NCI-H2081 (cell line): ENCODE measurements at regions not wholly inside any gene's neighbourhood (a gene's known extent, or its start where the extent isn't known, plus 50 kb on each side); places are given as distances from the start of the nearest gene placed in this dataset.
"Not testable (repeated sequence)": the region's sequence is repeated elsewhere in the genome, so short reads cannot be mapped to it uniquely, and the experiment has no call there.

Experiments
- DNase-seq, 2 experiments: peaks; one replicate each; lab custom pipeline; 2025; lab: John Stamatoyannopoulos, UW

DNA sequence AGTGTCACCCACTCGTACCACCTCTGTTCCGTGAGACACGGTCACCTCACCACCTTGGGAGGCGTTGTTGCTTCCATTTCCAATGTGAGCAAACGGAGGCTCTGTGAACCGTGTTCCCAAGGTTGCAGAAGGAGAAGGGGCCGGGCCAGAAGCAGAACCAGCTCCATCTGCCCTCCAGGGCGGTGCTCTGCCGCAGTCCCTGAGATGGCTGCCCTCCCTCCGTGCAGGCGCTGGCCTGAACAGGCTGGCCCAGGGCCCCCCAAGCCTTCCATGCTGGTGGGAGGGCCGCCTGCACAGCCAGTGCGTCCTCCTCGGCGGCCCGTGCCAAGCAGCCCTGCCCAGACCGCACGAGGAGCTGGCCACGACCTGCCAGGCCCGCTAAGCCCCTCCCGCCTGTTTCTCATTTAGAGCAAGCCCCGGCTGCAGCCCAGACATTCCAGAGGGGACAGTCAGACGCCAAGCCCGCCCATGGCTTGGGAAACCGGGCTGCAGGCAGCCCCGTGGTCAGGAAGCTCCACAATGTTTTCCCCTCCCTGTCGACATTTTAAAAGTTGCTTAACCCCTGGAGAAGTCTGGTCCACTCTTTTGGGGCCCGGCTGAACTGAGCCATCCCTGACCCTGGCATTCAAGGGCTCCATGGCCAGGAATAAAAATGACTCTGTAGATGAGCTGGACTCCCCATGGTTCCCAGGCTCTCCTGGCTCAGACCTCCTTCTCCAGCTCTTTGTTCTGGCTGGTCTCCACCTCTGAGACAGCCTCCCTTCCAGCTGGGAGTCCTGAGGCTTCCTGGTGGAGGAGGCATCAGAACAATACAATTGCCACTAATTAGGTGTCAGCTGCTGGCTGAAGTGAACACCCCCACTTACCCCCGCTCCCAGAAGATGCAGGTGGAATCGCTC, 236.0 kb downstream of the BCL11B start:
- no peak for DNase-seq

DNA sequence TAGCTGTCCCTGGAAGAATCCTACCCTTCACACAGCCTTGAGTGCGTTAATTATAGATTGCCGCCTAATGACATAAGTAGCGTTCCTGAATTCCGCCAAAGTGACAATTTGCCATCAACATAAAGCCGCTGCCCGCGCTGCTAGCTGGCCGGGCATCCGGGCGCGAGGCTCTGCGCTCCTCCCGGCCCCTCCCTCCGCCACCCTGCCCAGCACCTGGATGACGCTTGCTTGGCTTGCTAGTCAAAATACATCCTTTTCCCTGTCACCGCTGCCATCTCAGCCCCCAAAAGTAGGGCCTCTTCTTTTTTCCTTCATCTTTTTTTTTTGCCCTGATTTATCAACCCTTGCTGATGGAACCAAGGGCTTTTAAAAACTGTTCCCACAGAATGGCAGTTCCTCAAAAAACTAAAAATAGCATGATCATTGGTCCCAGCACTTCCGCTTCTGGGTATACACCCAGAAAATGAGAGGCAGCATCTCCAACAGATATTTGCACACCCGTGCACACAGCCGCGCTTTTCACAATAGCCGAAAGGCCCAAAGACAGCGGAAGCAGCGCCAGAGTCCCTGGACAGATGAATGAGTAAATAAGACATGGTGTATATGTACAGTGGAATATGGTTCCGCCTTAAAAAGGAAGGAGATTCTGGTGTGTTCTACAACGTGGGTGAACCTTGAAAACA, 235.2 kb downstream of the BCL11B start:
- DNase-seq = no peak

GRCh38 chr14:99037326-99037725, 234.7 kb downstream of the BCL11B start:
- DNase-seq = not testable (repeated sequence)

- DNase-seq = no peak
Observed at GRCh38 chr14:99037777-99038430, 234.1 kb downstream of the BCL11B start.

- DNase-seq = no peak
Observed at GRCh38 chr14:99038431-99038820, 233.6 kb downstream of the BCL11B start.

DNA sequence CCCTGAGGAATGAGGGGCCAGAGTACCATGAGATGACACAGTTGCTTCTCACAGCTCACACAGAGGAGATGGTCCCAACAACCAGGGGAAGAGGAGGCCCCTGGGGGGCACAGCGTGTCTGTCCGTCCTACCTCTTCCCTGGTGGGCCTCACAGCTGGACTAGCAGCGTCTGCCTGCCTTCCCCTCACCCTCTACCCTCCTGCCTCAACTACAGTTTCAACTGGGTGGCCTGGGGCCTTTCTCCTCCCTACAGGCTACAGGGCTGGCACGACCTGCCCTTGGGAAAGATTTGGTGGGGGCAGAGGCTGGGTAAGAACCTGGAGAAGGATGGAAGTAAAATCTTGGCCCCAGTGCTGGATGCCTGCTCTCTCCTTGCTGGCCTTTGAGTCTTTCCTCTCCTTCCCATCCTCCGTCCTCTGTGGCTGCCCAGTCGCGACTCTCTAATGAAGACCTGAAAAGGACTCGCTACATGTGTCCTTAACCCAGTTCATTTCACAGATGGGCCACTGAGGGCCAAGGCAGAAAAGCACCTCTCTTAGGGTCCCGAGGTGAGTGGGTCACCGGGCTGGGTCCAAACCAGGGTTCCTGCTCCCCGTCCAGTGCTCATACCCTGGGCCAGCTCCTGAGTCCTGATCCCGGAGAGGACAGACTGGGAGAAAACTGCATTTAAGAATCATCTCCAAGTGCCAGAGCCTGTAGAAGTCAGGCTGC, 232.5 kb downstream of the BCL11B start:
- DNase-seq = no peak

DNA sequence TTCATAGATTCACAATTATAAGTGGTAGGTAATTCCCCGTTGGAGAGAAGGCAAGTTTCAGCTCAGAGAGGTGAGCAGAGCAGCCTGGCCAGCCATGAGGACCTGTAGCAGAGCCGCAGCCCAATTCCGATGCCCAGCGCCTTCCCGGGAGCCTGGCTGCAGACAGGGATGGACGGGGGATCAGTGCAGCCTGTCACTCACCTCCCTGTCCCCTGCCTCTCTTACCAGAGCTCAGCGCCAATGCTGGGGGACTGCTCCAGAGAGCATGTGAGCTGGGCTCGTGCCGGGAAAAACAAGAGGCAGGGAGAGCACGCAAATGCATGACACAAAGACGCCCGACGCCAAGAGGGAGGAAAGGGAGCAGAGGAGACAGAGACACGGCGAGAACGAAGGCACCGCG, 231.9 kb downstream of the BCL11B start:
- DNase-seq = no peak

- DNase-seq = no peak
Observed at GRCh38 chr14:99040711-99041110, 231.3 kb downstream of the BCL11B start.

GRCh38 chr14:99041141-99041819, 230.7 kb downstream of the BCL11B start:
- DNase-seq = no peak

DNA sequence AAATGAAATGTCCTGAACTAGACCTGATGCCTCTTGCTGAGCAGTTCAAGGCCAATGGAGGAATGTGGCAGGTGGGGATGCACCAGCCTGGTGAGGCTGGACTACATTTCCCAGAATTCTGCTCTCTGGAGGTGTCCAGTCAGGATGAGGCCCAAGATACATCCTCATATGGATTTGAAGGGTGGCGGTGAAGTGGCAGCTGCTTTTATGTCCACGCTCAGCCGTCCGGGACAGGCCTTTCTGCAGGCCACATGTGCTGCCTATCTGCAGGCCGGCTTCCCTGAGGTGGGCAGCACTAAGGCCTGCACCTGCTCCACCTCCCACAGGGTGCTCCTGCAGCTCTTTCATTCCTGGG, 230.2 kb downstream of the BCL11B start:
- no peak for DNase-seq

DNA sequence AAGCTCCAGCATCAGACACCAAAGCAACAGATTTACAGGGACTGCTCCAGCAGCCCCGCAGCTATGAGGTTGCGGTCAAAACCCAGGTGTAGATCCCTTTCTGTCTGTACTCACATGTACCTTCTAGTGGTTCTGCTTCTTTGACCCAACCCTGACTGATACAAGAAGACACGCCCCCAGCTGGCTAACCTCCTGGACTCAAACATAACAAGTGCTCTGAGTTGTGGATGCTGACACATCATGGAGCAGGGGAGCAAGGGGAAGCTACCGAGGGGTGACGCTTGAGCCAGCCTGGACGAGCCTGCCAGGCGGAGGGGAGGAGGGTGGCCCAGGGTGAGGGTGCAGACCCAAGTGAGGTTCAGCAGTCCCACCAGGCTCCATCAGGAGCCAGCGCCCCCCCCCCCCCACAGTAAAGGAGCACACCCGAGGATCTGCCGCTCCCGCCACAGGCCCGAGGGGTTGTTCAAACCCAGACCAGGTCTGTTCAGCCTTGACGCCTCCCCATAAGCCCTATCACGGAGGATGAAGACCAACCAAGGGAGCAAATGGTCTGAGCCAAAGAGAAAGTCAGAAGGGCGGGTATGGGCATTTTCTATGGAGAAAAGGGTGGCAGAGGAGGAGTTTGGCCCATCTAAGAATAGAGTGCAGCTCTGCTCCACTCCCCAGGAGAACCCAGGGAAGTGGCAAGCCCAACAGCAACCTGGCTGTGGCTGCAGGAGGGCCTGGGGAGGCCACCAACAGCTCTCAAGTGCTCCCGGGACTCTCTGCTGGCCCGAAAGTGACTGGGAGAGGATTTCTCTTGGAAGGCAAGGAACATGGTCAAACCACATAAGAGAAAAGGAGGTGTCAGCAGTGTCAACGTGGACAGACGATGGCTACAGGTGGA, 229.4 kb downstream of the BCL11B start:
- DNase-seq = no peak

DNA sequence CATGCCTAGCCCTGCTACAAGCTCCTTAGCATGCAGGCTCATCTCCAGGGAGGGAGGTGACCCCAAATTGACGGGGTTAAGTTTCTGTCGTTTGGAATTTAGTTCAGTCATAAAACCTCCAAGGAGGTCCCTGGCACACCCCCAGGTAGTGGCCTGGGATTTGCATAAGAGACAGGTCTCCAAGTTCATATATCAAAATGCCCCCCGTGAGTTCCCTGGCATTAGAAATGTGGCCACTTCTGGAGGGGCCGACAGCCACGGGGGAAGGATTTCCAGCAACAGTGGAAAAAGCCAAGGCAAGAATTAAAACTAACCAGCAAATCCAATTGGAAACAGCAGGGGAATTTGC, 228.8 kb downstream of the BCL11B start:
- no peak for DNase-seq

DNA sequence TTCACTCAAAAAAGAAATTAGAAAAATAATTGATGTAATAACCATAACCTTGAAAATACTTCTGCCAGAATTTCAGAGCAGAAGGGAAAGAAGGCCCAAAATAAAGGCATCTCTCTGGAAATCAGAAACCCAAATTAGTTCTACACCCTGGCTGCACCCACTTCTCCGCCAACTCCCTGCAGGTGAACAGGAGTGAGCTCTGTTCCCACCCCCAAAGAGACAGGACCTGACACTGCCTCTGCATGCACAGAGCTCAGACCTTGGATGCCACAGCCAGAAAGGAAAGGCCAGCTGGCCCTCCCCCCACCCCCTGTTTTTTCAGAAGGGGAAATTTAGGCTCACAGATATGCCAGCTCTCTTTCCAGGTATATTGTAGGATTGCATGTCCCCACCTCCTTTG, 228.2 kb downstream of the BCL11B start:
- no peak for DNase-seq

- no peak for DNase-seq
Observed at GRCh38 chr14:99047441-99048031, 224.5 kb downstream of the BCL11B start.

DNA sequence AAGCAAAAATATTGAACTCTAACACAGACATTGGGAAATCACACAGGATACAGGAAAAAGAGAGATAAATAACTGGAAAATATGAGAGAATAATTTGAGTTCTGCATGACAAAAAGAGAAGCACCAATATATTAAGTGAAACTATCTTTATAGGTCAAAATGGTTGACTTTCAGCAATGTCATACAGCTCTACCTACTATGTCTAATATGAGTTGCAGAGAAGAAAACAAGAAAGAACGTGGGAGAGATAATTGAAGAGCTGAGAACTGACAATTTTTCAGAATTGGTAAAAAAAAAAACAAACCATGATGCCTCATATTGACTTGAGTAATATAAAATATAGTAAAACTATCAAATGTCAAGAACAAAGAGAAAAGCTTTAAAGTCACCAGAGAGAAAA, 221.7 kb downstream of the BCL11B start:
- DNase-seq = no peak

- DNase-seq = no peak
Observed at GRCh38 chr14:99052467-99052866, 219.5 kb downstream of the BCL11B start.

DNA sequence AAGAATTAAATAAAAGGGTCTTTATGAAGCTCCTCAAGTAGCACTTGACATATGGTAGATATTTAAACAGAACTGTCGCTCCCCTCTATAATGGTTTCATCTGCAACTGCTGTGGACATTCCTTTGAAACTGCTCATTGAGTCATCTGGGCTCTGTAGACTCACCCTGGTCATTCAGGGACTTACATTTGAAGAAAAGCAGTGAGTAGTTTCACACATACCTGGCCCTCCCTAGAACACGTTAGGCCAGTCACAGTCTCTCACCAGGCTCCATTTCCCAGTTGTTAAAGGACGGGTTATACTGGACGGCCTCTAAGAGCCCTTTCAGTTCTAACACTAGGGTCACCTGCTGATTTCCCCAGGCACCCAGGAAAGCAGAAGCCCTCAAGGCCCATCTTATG, 217.0 kb downstream of the BCL11B start:
- DNase-seq = no peak

GRCh38 chr14:99055816-99056215, 216.2 kb downstream of the BCL11B start:
- no peak for DNase-seq

GRCh38 chr14:99057576-99058083, 214.4 kb downstream of the BCL11B start:
- no peak for DNase-seq

GRCh38 chr14:99058542-99058941, 213.5 kb downstream of the BCL11B start:
- no peak for DNase-seq
